ENCODE measurements at regions not wholly inside any gene's neighbourhood (a gene's known extent, or its start where the extent isn't known, plus 50 kb on each side); places are given as distances from the start of the nearest gene placed in this dataset.

DNA sequence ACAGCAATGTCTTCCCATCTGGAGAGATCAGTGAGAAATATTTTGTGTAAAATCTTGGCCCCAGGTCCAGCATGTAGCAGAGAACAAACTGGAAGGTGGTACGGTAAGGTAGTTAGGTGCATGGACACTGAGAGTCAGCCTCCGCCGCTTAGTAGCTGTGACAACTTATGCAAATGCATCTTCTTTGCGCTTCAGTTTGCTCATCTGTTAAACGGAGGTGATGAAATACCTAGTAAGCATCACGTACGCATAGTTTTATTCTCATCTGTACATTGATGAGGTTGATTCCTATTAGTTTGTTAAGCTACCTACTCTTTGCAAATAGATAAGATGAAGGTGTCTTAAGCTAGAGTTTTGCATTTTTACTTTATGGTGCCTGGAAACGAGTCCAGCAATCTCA, 80.0 kb upstream of the MSX1 start:
- intact Hi-C loops (cut with DNase I): no loop called here
- TF ChIP-seq, protein P1, sequence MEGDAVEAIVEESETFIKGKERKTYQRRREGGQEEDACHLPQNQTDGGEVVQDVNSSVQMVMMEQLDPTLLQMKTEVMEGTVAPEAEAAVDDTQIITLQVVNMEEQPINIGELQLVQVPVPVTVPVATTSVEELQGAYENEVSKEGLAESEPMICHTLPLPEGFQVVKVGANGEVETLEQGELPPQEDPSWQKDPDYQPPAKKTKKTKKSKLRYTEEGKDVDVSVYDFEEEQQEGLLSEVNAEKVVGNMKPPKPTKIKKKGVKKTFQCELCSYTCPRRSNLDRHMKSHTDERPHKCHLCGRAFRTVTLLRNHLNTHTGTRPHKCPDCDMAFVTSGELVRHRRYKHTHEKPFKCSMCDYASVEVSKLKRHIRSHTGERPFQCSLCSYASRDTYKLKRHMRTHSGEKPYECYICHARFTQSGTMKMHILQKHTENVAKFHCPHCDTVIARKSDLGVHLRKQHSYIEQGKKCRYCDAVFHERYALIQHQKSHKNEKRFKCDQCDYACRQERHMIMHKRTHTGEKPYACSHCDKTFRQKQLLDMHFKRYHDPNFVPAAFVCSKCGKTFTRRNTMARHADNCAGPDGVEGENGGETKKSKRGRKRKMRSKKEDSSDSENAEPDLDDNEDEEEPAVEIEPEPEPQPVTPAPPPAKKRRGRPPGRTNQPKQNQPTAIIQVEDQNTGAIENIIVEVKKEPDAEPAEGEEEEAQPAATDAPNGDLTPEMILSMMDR (IDR thresholded peaks at IDR 0.05; ENCODE audit: borderline replicate concordance, extremely low read depth, insufficient read depth): no peak
- Histone ChIP-seq H3K27me3 (ENCODE audit: control insufficient read depth, insufficient read depth, low read length) (no peaks in the 10 kb centered on the region), H3K4me3 (ENCODE audit: low read length in 3 of 3) (no peak overlapping the region), H3K4me1 (ENCODE audit: control insufficient read depth in 2 of 3, insufficient read depth in 2 of 3, low read depth in 1 of 3, low read length in 3 of 3) (no peaks in the 10 kb centered on the region), H3K9me3 (ENCODE audit: control insufficient read depth in 2 of 3, insufficient read depth in 1 of 3, low read length in 3 of 3) (peaks cover 0 to 3% (median 0%) of the 10 kb centered on the region in 3 donors), H3K27ac (ENCODE audit: low read depth in 2 of 2, low read length in 2 of 2) (no peak overlapping the region), H3K36me3 (ENCODE audit: control insufficient read depth in 2 of 3, insufficient read depth in 3 of 3, low read length in 3 of 3) (no peaks in the 10 kb centered on the region), H3K9ac (ENCODE audit: low read length in 3 of 3) (no peak overlapping the region)
- FAIRE-seq (no peak), DNase-seq (no peak)

DNA sequence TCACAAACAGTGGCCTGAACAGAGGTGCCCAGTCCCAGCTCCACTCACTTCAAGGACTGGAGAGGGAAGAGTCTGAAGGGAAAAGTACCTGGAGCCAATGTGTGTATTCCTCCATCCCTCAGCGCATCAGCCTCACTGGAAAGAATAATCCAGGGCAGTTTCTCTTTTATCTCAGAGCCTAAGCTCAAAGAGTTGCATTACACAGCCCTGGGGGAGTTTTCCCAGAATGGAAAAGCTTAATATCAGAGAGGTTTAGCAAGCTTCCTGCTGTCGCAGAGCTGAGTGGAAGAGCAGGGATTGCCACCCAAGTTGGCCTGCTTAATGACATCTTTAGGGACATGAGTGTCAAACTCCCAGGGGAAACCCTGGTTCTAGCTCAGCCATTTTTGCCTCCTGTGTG, 80.4 kb upstream of the MSX1 start:
- FAIRE-seq: no peak
- H3K4me1 ChIP-seq (ENCODE audit: control insufficient read depth in 2 of 3, insufficient read depth in 2 of 3, low read depth in 1 of 3, low read length in 3 of 3): no peaks in the 10 kb centered on the region

DNA sequence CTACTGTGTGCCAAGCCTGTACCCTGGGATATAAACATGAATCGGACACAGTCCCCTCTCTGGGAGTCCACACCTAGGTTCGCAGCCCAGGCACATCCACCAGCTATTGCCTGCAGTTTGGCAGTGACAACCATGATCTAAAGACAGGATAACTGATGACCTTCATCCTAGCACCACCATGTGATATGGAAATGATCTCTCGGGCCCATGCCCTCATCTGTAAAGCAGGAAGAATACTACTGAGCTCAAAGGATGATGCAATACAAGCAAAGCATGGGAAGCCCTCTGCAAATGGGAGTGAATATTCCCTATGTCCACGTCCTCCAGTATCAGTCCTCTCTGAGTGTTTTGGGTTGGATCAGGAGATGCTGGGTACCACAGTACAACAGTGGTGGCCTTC, 80.9 kb upstream of the MSX1 start:
- Histone ChIP-seq H3K27me3 (ENCODE audit: control insufficient read depth, insufficient read depth, low read length) (no peaks in the 10 kb centered on the region), H3K27ac (ENCODE audit: low read depth in 2 of 2, low read length in 2 of 2) (no peak overlapping the region), H3K9ac (ENCODE audit: low read length in 3 of 3) (no peak overlapping the region), H3K4me3 (ENCODE audit: low read length in 3 of 3) (no peak overlapping the region), H3K4me1 (ENCODE audit: control insufficient read depth in 2 of 3, insufficient read depth in 2 of 3, low read depth in 1 of 3, low read length in 3 of 3) (no peaks in the 10 kb centered on the region), H3K36me3 (ENCODE audit: control insufficient read depth in 2 of 3, insufficient read depth in 3 of 3, low read length in 3 of 3) (no peaks in the 10 kb centered on the region), H3K9me3 (ENCODE audit: control insufficient read depth in 2 of 3, insufficient read depth in 1 of 3, low read length in 3 of 3) (peaks cover 0 to 3% (median 0%) of the 10 kb centered on the region in 3 donors)
- TF ChIP-seq, protein P1 (IDR thresholded peaks at IDR 0.05; ENCODE audit: borderline replicate concordance, extremely low read depth, insufficient read depth): no peak
- intact Hi-C loops (cut with DNase I): no loop called here
- DNase-seq: no peak
- no peak for FAIRE-seq

More for the DNA sequence above, 80.4 kb upstream of the MSX1 start:
- intact Hi-C loops (cut with DNase I): no loop called here
- Histone ChIP-seq H3K4me3 (ENCODE audit: low read length in 3 of 3) (no peak overlapping the region), H3K27ac (ENCODE audit: low read depth in 2 of 2, low read length in 2 of 2) (no peak overlapping the region), H3K36me3 (ENCODE audit: control insufficient read depth in 2 of 3, insufficient read depth in 3 of 3, low read length in 3 of 3) (no peaks in the 10 kb centered on the region), H3K9me3 (ENCODE audit: control insufficient read depth in 2 of 3, insufficient read depth in 1 of 3, low read length in 3 of 3) (peaks cover 0 to 3% (median 0%) of the 10 kb centered on the region in 3 donors), H3K27me3 (ENCODE audit: control insufficient read depth, insufficient read depth, low read length) (no peaks in the 10 kb centered on the region), H3K9ac (ENCODE audit: low read length in 3 of 3) (no peak overlapping the region)
- no peak for DNase-seq
- TF ChIP-seq, protein P1 (IDR thresholded peaks at IDR 0.05; ENCODE audit: borderline replicate concordance, extremely low read depth, insufficient read depth): no peak

DNA sequence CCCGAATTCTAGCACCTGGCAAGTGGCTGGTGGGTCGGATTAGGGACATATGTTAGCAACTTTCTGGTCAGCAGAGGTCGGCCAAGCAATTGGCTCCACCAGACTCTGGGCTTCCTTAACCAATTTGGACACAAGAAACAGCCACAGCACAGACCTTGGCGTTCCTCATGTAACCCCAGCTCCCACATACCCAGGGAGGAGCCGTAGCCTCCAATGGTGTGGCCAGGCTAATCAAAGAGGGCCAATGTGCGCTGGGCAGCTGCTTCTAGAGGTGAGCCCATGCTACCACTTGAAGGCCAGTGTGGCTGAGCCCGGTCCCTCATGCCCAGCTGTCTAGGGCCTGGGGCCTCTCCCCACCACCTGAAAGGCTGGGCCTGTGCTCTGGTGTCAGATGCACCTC, 82.5 kb upstream of the MSX1 start:
- Histone ChIP-seq H3K27me3 (ENCODE audit: control insufficient read depth, insufficient read depth, low read length) (no peaks in the 10 kb centered on the region), H3K4me1 (ENCODE audit: control insufficient read depth in 2 of 3, insufficient read depth in 2 of 3, low read depth in 1 of 3, low read length in 3 of 3) (no peaks in the 10 kb centered on the region), H3K4me3 (ENCODE audit: low read length in 3 of 3) (no peak overlapping the region), H3K9me3 (ENCODE audit: control insufficient read depth in 2 of 3, insufficient read depth in 1 of 3, low read length in 3 of 3) (peaks cover 0 to 3% (median 0%) of the 10 kb centered on the region in 3 donors), H3K9ac (ENCODE audit: low read length in 3 of 3) (no peak overlapping the region), H3K27ac (ENCODE audit: low read depth in 2 of 2, low read length in 2 of 2) (no peak overlapping the region), H3K36me3 (ENCODE audit: control insufficient read depth in 2 of 3, insufficient read depth in 3 of 3, low read length in 3 of 3) (no peaks in the 10 kb centered on the region)
- no peak for DNase-seq
- TF ChIP-seq, protein P1 (IDR thresholded peaks at IDR 0.05; ENCODE audit: borderline replicate concordance, extremely low read depth, insufficient read depth): no peak
- no peak for FAIRE-seq
- intact Hi-C loops (cut with DNase I): no loop called here
